Upper lobe of right lung (tissue), 1 donor: ENCODE measurements at regions not wholly inside any gene's neighbourhood (a gene's known extent, or its start where the extent isn't known, plus 50 kb on each side); places are given as distances from the start of the nearest gene placed in this dataset.

ENCODE experiments used
- ATAC-seq: fragments of 200-7000 bp; cut with Tn5 transposase; one replicate; pipeline ENCODE4 v1.9.1; 2020; ENCODE audit warnings: mild to moderate bottlenecking, moderate library complexity
- DNase-seq: peaks from one replicate; pipeline ENCODE4 v3.0.0-alpha.2; 2020
- H3K27ac ChIP-seq: fragments of 200-600 bp; one replicate; pipeline ENCODE4 v1.8.0; 2022
- H3K27me3 ChIP-seq: fragments of 200-600 bp; one replicate; pipeline ENCODE4 v1.8.0; 2022; ENCODE audit warnings: mild to moderate bottlenecking
- H3K36me3 ChIP-seq: fragments of 200-600 bp; one replicate; pipeline ENCODE4 v1.8.0; 2022
- H3K4me1 ChIP-seq: fragments of 200-600 bp; one replicate; pipeline ENCODE4 v1.8.0; 2022
- H3K4me3 ChIP-seq: fragments of 200-600 bp; one replicate; pipeline ENCODE4 v1.8.0; 2022; ENCODE audit warnings: mild to moderate bottlenecking
- H3K9me3 ChIP-seq: fragments of 200-600 bp; one replicate; pipeline ENCODE4 v1.8.0; 2022
- intact Hi-C: fragments of 100-400 bp; cut with DNase I; formaldehyde crosslinking; loops from one replicate; pipeline ENCODE4 v1.11.0; 2022
- TF ChIP-seq, protein P1 (sequence below): fragments of 200-600 bp; IDR thresholded peaks from one replicate; pipeline ENCODE4 v1.8.0; 2022; ENCODE audit warnings: antibody characterized with exemption
- donor health status: DM: no; HTN: yes; CAD: no; lungs with severe emphysema.

DNA sequence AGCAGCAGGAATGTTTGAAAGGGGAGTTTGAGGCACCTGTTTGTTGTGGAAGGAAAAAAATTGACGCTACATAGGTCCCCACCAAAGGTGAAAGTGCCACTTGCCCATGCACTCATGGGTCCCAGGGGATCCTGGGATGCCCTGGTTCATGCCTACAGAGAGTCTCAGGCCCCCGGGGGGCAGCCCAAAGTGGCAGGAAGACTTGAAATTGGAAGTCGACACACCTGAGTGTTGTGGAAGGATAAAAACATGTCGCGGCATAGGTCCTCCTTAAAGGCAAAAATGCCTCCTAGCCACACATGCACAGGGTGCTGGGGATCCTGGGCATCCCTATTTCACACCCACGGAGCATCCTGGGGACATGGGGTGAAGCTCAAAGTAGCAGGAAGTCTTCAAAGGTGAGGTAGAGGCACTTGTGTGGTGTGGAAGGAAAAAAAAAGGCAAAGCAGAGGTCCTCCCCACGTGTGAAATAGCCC is 576.1 kb downstream of the ALG10 start:
- Histone ChIP-seq H3K4me1 (no peaks in the 10 kb centered on the region), H3K4me3 (no peak overlapping the region), H3K36me3 (no peaks in the 10 kb centered on the region), H3K27me3 (no peaks in the 10 kb centered on the region), H3K27ac (no peak overlapping the region), H3K9me3 (peaks cover 19% of the 10 kb centered on the region)
- no peak for DNase-seq
- intact Hi-C loops = no loop called here
- TF ChIP-seq, protein P1, sequence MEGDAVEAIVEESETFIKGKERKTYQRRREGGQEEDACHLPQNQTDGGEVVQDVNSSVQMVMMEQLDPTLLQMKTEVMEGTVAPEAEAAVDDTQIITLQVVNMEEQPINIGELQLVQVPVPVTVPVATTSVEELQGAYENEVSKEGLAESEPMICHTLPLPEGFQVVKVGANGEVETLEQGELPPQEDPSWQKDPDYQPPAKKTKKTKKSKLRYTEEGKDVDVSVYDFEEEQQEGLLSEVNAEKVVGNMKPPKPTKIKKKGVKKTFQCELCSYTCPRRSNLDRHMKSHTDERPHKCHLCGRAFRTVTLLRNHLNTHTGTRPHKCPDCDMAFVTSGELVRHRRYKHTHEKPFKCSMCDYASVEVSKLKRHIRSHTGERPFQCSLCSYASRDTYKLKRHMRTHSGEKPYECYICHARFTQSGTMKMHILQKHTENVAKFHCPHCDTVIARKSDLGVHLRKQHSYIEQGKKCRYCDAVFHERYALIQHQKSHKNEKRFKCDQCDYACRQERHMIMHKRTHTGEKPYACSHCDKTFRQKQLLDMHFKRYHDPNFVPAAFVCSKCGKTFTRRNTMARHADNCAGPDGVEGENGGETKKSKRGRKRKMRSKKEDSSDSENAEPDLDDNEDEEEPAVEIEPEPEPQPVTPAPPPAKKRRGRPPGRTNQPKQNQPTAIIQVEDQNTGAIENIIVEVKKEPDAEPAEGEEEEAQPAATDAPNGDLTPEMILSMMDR = no peak
- no peak for ATAC-seq

DNA sequence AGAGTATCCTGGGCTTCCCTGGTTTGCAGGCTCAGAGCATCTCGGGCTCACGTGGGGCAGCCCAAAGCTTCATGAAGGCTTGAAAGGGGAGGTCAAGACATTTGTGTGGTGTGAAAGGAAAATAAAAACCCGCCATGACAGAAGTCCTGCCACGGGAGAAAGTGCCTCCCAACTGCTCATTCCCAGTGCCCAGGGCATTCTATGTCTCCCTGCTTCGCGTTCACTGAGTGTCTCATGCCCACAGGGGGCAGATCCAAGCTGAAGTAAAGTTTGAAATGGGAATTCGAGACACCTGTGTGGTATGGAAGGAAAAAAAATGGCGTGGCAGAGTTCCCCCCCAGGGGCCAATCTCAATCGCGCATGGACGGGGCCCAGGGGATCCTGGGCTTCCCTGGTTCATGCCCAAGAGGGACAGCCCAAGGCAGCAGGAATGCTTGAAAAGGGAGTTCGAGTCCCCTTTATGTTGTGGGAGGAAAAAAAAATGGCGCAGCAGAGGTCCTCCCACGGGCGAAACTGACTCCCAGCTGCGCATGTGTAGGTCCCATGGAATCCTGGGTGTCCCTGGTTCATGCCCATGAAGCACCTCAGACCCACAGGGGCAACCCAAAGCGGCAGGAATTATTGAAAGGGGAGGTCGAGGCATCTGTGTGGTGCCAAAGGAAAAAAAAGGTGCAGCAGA is 576.7 kb downstream of the ALG10 start:
- DNase-seq (peak; percentile 55), ATAC-seq (no peak)
- intact Hi-C loops = no loop called here
- no peak overlapping the region for H3K27ac ChIP-seq
- peaks cover 22% of the 10 kb centered on the region for H3K9me3 ChIP-seq
- H3K4me3 ChIP-seq = no peak overlapping the region
- no peaks in the 10 kb centered on the region for H3K36me3 ChIP-seq
- H3K4me1 ChIP-seq = no peaks in the 10 kb centered on the region
- TF ChIP-seq, protein P1 = no peak
- no peaks in the 10 kb centered on the region for H3K27me3 ChIP-seq

DNA sequence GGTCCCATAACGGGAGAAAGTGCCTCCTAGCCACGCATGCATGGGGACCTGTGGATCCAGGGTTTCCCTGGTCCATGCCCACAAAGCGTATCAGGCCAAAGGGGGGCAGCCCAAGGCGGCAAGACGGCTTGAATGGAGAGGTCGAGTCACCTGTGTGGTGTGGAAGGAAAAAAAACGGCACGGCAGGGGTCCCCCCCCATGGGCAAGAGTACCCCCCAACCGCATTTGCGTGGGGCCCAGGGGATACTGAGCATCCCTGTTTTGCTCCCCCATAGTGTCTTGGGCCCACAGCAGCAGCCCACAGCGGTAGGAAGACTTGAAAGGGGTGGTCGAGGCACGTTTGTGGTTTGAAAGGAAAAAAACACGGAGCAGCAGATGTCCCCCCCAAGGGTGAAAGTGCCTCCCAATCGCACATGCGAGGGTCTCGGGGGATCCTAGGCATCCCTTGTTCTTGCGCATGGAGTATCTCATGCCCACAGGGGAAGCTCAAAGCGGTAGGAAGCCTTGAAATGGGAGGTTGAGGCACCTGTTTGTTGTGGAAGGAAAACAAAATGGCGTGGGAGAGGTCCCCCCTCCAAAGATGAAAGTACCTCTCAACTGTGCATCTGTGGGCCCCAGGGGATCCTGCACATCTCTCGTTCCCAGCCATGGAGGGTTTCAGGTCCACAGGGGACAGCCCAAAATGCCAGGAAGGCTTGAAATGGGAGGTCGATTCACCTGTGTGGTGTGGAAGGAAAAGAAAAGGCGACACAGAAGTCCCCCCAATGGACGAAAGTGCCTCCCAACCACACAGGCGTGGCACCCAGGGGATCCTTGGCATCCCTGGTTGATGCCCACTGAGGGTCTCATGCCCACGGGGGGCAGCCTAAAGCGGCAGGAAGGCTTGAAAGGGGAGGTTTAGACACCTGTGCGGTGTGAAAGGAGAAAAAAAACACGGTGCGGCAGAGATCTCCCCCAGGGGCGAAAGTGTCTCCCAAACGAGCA is 577.5 kb downstream of the ALG10 start:
- Histone ChIP-seq H3K27me3 (no peaks in the 10 kb centered on the region), H3K9me3 (peaks cover 15% of the 10 kb centered on the region), H3K36me3 (no peaks in the 10 kb centered on the region), H3K27ac (no peak overlapping the region), H3K4me1 (no peaks in the 10 kb centered on the region), H3K4me3 (no peak overlapping the region)
- intact Hi-C loops = no loop called here
- DNase-seq = peak; percentile 41
- no peak for ATAC-seq
- TF ChIP-seq, protein P1 = no peak

DNA sequence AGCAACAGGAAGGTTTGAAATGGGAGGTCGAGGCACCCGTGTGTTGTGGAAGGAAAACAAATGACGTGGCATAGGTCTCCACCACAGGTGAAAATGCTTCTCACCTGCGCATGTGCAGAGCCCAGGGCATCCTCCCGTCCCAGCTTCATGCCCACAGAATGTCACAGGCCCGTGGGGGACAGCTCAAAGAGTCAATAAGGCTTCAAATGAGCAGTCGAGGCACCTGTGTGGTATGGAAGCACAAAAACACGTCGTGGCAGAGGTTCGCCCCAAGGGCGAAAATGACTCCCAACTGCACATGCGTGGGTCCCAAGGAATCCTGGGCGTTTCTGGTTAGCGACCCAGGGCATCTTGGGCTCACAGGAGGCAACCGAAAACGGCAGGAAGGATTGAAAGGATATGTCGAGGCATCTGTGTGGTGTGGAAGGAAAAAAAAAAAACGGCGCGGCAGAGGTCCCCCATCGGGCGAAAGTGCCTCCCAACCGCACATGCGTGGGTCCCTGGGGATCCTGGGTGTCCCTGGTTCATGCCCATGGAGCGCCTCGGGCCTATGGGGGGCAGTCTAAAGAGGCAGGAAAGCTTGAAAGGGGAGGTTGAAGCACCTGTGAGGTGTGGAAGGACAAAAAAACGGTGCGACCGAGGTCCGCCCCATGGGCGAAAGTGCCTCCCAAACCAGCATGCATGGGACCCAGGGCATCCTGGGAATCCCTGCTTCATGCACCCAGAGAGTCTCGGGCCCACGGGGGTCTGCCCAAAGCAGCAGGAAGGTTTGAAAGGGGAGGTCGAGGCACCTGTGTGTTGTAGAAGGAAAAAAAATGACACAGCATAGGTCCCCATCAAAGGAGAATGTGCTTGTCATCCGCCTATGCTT is 578.5 kb downstream of the ALG10 start:
- intact Hi-C loops = no loop called here
- DNase-seq = peak; percentile 56
- no peak for ATAC-seq
- Histone ChIP-seq H3K36me3 (no peaks in the 10 kb centered on the region), H3K9me3 (peaks cover 7% of the 10 kb centered on the region), H3K27ac (no peak overlapping the region), H3K4me1 (no peaks in the 10 kb centered on the region), H3K27me3 (no peaks in the 10 kb centered on the region), H3K4me3 (no peak overlapping the region)
- TF ChIP-seq, protein P1 = no peak

DNA sequence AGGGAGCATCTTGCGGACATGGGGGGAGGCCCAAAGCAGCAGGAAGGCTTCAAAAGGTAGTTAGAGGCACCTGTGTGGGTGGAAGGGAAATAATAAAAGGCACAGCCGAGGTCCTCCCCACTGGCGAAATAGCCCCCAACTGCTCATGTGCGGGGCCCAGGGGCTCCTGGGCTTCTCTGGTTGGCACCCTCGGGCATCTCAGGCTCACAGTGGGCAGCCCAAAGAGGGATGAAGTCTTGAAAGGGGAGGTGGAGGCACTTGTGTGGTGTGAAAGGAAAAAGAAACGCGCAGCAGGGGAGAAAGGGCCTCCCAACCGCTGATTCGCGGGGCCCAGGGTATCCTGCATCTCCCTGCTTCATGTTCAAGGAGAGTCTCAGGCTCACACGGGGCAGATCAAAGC is 579.4 kb downstream of the ALG10 start:
- Histone ChIP-seq H3K36me3 (no peaks in the 10 kb centered on the region), H3K4me3 (no peak overlapping the region), H3K9me3 (peaks cover 7% of the 10 kb centered on the region), H3K27ac (no peak overlapping the region), H3K27me3 (no peaks in the 10 kb centered on the region), H3K4me1 (no peaks in the 10 kb centered on the region)
- DNase-seq (peak; percentile 46), ATAC-seq (no peak)
- TF ChIP-seq, protein P1 = no peak
- intact Hi-C loops = no loop called here
